ENCODE measurements at regions not wholly inside any gene's neighbourhood (a gene's known extent, or its start where the extent isn't known, plus 50 kb on each side); places are given as distances from the start of the nearest gene placed in this dataset.

DNA sequence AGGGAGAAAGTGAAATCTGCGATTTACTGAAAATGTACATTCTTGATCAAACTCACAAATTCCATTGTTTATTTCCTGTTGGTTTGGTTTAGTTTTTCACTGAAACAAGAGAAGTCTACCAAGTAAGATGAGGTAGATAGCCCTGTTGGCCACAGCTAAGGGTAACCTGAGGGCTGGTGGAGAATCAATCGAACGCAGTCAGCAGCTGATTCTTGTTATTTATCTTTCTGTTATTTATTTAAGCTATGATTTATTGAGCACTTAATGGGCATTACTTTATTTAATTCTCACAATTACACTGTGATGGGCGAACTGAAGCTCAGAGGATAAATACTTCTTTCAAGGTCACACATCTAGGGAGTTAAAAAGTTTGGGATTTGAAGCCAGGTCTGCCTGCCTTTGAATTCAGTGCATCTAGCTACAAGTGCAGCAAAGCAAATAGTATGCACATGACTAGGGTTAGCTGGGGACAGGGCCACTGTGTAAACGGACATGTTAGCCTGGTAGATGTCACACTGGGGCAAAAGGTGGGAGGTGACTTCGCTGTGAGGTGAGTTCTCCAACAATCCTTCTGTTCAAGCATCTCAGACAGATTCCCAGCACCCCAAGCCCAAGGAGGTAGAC is 106.5 kb upstream of the GADD45A start:
- DNase-seq (ENCODE audit: insufficient read length, low spot score) (no peak), FAIRE-seq (no peak)
- TF ChIP-seq POLR2AphosphoS5 (IDR thresholded peaks at IDR 0.05; ENCODE audit: low read depth, low read length) (no peak), POLR2A (IDR thresholded peaks at IDR 0.05; ENCODE audit: low read depth, low read length) (no peak), PAX5 (IDR thresholded peaks at IDR 0.05; ENCODE audit: insufficient read depth, low read length, severe bottlenecking) (no peak), POU2F2 (IDR thresholded peaks at IDR 0.05; ENCODE audit: low read depth, low read length) (no peak), TAF1 (IDR thresholded peaks at IDR 0.05; ENCODE audit: low read depth, low read length) (no peak), SPI1 (IDR thresholded peaks at IDR 0.05; ENCODE audit: low read depth, low read length) (no peak)

DNA sequence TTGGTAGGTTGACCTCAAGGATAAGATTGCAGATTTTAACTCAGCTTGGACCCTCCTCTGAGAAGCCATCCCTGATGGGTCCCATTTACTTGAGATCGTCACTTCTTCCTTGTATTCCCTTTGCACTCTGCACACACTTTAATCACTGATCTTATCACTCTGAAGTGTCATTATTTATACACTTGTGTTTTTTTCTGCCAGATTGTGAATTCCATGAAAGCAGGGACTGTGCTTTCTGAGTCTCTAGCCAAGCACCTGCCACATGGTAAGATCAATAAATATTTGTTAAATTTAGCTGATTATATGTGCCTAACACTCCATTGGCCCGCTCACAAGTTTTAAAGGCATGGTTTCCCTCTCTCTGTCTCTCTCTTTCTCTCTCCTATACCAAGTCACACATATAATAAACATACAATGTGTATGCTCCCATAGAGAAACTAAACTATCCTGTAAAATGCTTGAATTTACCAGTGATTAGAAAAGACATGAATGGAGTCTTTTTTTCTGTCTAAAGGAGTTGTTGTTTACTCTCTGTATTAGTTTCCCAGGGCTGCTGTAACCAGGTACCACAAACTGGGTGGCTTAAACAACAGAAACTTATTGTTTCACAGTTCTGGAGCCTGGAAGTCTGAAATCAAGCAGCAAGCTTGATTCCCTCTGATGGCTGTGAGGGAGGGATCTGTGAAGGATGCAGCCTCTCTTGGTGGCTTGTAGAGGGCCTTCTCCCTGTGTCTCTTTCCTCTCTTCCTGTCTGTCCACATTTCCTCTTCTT is 105.2 kb upstream of the GADD45A start:
- no peak for DNase-seq (ENCODE audit: insufficient read length, low spot score)
- FAIRE-seq, result no peak
- TF ChIP-seq POLR2A (IDR thresholded peaks at IDR 0.05; ENCODE audit: low read depth, low read length) (no peak), SPI1 (IDR thresholded peaks at IDR 0.05; ENCODE audit: low read depth, low read length) (no peak), POU2F2 (IDR thresholded peaks at IDR 0.05; ENCODE audit: low read depth, low read length) (no peak), TAF1 (IDR thresholded peaks at IDR 0.05; ENCODE audit: low read depth, low read length) (no peak), POLR2AphosphoS5 (IDR thresholded peaks at IDR 0.05; ENCODE audit: low read depth, low read length) (no peak), PAX5 (IDR thresholded peaks at IDR 0.05; ENCODE audit: insufficient read depth, low read length, severe bottlenecking) (no peak)

DNA sequence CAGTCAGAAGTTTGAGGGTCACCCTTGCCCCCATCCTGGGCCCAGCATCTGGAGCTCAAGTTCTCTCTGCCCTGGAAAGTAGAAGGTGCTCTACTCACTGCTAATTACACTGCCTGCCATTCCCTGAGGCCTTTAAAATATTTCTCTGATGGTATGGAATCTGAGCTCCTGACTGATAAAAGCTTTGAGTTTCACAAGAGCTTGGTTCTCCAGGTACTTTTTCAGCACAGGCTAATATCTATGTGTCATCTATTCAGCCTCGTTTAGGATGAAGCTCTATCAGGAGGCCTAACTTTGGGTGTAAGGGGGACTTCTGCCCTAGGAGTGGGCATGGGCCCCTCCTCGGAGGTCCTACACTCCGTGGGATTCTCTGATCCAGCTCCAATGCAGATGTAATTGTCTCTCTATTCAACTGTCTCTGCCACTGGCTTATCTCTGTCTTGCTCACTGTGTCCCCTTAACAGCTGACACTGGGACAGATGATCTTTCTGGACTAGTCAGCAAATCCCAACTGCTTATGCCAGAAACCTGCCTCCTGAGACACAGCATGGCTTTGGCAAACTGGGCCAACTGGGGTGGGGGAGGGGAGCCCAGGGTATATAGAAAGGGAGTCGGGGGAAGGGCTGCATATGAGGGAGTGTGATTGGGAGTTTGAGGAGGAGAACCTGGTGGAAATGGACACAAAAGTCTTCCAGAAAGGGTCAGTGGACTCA is 104.2 kb upstream of the GADD45A start:
- no peak for TF ChIP-seq POLR2A (IDR thresholded peaks at IDR 0.05; ENCODE audit: low read depth, low read length)
- DNase-seq (ENCODE audit: insufficient read length, low spot score) (no peak), FAIRE-seq (no peak)

DNA sequence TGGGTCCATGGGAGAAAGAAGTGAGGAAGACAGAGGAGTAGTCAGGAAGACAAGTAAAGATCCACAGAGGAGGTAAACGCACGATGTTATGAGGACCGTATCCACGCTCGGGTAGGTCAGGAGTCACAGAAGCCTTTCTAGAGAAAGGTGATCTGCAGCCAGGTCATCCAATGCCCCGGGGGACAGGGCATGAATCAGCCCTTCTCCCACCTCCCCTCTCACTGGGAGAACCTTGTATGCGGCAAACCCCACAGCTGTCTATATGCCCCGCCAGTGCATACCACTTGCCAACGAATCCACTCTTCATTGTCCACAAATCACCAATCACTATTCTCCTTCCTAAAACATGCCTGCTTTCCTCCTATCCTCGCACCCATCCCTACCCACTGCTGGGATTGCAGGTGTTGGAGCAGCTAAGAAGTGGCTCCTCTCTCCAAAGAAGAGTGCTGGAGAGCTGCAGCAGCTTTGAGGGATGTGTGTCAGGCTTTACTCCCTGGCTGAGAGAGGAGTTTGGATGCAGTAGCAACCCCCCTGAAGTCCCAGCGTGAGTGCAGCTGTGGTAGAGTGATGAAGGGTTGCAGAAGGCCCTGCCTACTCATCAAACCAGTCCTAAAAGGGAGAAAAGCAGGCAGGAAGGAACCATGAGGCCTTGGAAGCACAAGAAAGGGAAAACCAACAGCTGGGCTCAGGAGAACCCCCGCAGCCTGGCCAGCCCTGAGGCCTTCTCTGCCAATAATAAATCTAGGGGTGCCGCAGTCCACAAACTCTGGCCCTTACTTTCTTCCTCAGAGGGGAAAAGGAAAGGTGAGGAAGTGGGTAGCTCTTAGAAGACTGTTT is 102.2 kb upstream of the GADD45A start:
- no peak for FAIRE-seq
- no peak for DNase-seq (ENCODE audit: insufficient read length, low spot score)
- TF ChIP-seq SPI1 (IDR thresholded peaks at IDR 0.05; ENCODE audit: low read depth, low read length) (no peak), POU2F2 (IDR thresholded peaks at IDR 0.05; ENCODE audit: low read depth, low read length) (no peak), TAF1 (IDR thresholded peaks at IDR 0.05; ENCODE audit: low read depth, low read length) (no peak), POLR2A (IDR thresholded peaks at IDR 0.05; ENCODE audit: low read depth, low read length) (no peak)

DNA sequence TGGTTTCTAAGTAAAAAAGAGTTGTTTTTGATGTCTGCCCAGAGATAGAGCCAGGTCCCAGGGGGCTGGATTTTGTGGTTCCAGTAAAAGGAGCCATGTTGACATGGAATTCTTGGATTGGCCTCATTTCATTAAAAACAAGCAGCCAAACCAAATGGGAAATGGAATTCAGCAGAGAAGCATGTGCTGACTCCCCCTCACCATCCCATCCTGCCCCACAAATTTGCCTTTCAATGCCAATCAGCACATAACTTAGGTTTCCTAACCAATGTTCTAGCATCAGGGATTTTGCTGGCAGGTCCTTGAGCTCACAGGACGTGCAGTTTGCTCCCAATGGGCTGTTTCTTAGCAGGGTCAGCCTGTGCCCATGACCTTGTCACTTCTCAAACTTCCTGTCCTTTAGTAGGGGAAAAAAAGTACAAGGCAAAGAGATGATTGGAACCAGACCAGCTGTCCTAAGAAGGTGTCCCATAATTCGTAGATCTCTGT is 101.5 kb upstream of the GADD45A start:
- TF ChIP-seq POLR2AphosphoS5 (IDR thresholded peaks at IDR 0.05; ENCODE audit: low read depth, low read length) (no peak), PAX5 (IDR thresholded peaks at IDR 0.05; ENCODE audit: insufficient read depth, low read length, severe bottlenecking) (no peak), TAF1 (IDR thresholded peaks at IDR 0.05; ENCODE audit: low read depth, low read length) (no peak), SPI1 (IDR thresholded peaks at IDR 0.05; ENCODE audit: low read depth, low read length) (no peak), POU2F2 (IDR thresholded peaks at IDR 0.05; ENCODE audit: low read depth, low read length) (no peak), POLR2A (IDR thresholded peaks at IDR 0.05; ENCODE audit: low read depth, low read length) (no peak)
- DNase-seq (ENCODE audit: insufficient read length, low spot score), result no peak
- no peak for FAIRE-seq

DNA sequence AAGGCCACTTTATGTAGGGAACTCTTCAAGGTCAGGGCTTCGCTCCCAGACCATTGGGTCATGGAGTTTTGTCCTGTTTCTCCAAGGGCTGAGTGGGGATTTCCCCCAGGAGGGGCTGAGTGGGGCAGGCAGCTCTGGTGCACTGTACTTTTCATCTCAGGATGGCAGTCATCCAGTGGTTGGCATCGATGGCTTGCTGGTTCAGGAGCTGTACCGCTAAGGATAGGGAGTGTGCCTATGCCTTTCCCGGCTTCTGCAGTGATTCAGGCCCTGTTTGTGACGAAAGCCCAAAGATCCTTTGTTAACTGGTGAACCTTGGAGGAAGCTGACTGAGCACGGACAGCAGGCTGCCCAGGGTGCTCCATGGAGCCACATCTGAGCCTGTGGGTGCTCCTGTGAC is 100.1 kb upstream of the GADD45A start:
- TF ChIP-seq POLR2A (IDR thresholded peaks at IDR 0.05; ENCODE audit: low read depth, low read length), result no peak
- TF ChIP-seq PAX5 (IDR thresholded peaks at IDR 0.05; ENCODE audit: insufficient read depth, low read length, severe bottlenecking), result no peak
- TF ChIP-seq POLR2AphosphoS5 (IDR thresholded peaks at IDR 0.05; ENCODE audit: low read depth, low read length), result no peak
- TF ChIP-seq POU2F2 (IDR thresholded peaks at IDR 0.05; ENCODE audit: low read depth, low read length), result no peak
- no peak for TF ChIP-seq SPI1 (IDR thresholded peaks at IDR 0.05; ENCODE audit: low read depth, low read length)
- no peak for TF ChIP-seq TAF1 (IDR thresholded peaks at IDR 0.05; ENCODE audit: low read depth, low read length)
- no peak for DNase-seq (ENCODE audit: insufficient read length, low spot score)
- FAIRE-seq, result no peak

DNA sequence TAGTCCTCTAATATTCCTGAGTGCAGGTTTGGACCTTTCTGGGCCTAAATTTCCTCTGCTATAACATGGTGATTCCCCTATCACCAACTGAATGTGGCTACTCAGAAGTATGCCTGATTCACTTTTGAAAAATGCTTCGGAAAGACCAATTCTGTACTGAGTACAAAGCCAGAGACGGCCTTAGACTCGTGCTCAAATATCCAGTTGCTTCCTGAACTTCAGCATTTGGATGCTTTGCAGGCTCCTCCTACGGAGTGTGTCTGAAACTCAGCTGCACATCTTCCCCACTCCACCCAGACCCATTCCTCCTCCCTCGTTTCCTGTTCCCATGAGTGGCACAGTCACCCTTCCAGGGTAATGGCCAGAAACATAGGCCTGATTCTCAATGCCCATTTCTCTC is 98.4 kb upstream of the GADD45A start:
- DNase-seq (ENCODE audit: insufficient read length, low spot score), result no peak
- no peak for FAIRE-seq
- TF ChIP-seq PAX5 (IDR thresholded peaks at IDR 0.05; ENCODE audit: insufficient read depth, low read length, severe bottlenecking) (no peak), TAF1 (IDR thresholded peaks at IDR 0.05; ENCODE audit: low read depth, low read length) (no peak), SPI1 (IDR thresholded peaks at IDR 0.05; ENCODE audit: low read depth, low read length) (no peak), POLR2AphosphoS5 (IDR thresholded peaks at IDR 0.05; ENCODE audit: low read depth, low read length) (no peak), POU2F2 (IDR thresholded peaks at IDR 0.05; ENCODE audit: low read depth, low read length) (no peak)

DNA sequence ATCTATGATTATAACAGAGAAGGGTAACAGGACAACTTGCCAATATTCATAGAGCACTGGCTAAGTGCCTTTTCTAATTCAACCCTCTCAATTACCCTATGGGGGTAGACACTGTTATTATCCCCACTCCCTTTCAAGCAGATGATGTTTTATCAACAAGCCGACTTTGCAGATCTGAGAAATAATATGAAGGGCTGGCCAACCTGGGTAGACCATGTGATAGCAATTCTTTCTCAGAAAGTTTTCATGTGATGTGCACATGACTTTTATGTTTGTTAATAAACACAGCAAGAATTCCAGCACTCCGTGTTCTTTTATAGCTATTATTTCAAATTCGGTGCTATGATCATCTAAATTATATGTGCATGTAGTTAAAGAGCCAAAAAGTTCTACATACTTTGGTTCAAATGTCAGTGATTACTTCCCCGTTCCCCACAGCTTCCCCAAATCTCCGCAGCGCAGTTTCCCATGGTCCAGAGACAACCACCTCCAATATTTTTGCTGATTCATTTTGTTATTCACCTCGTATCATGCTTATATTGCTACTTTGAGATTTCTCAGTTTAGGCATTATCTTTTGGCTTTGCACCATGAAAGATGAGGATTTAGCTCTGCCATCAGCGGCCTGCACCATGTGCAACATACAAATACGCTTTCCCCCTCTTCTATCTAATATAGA is 96.7 kb upstream of the GADD45A start:
- DNase-seq (ENCODE audit: insufficient read length, low spot score) (no peak), FAIRE-seq (no peak)
- no peak for TF ChIP-seq POU2F2 (IDR thresholded peaks at IDR 0.05; ENCODE audit: low read depth, low read length)
- no peak for TF ChIP-seq POLR2A (IDR thresholded peaks at IDR 0.05; ENCODE audit: low read depth, low read length)
- no peak for TF ChIP-seq PAX5 (IDR thresholded peaks at IDR 0.05; ENCODE audit: insufficient read depth, low read length, severe bottlenecking)
- TF ChIP-seq SPI1 (IDR thresholded peaks at IDR 0.05; ENCODE audit: low read depth, low read length), result no peak
- TF ChIP-seq POLR2AphosphoS5 (IDR thresholded peaks at IDR 0.05; ENCODE audit: low read depth, low read length), result no peak
- TF ChIP-seq TAF1 (IDR thresholded peaks at IDR 0.05; ENCODE audit: low read depth, low read length), result no peak

Data from GM12891 (cell line).